HG02571 (cell line): ENCODE measurements at regions not wholly inside any gene's neighbourhood (a gene's known extent, or its start where the extent isn't known, plus 50 kb on each side); places are given as distances from the start of the nearest gene placed in this dataset.
"Not testable (repeated sequence)": the region's sequence is repeated elsewhere in the genome, so short reads cannot be mapped to it uniquely, and the experiment has no call there.

ENCODE experiments used
- ATAC-seq: cut with Tn5 transposase; IDR thresholded peaks from one replicate; pipeline ENCODE4 v1.9.1; 2021; ENCODE audit warnings: mild to moderate bottlenecking, moderate library complexity; ENCODE audit not compliant: unreplicated experiment

DNA sequence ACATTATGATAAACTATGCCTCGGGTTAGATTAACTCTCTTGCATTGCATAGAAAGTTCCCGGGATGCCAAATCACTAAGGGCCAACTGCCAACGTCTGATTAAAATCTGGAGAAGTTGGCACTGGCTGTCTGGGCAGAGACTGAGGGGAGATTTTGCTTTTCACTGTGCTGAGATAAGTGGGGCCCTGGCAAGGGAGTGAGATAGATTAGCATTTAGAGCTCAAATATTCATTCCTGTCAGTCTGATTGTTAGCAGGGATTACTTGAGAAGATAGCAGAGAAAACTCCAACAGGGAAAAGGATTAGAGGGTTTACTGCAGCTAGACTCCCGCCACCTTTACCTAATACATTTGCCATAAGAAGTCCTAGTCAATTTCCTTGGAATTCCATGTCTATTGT, 714.1 kb upstream of the CHRM3 start:
- ATAC-seq = no peak

DNA sequence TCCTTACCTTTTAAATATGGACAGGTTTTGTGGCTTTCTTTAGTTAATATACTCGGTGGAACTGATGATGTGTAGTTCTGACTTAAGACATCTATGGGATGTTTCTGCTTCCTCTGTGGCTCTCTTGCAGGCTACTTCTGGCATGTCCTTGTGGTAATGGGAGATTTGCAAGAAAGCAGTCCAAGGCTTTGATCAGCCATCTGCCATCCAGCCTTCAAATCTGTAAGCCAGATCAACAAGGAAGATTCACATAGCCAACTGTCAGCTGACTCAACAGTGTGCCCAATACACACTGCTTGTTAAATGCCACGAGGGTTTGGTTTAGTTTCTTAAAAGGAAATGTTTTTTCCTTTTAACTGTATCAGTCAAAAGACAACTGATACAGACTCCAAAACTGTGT, 722.2 kb upstream of the CHRM3 start:
- no peak for ATAC-seq

DNA sequence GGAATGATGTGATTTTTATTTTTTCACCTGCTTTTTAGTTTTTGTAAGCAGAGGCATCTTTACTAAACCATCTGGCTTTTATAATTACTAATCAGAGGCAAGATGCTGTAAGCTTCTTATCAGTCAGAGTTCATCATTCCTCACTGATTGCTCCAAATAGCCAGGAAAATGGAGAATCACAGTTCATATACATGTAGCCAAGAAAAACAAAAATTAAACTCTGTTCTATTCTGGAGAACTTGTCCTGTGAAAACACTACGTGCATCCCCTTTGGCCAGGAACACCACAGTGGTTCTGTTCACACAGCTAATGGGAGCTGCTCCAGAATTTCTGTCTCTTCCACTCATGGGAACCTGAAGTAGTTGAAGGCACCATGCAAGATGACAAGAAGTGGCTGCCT, 725.5 kb upstream of the CHRM3 start:
- no peak for ATAC-seq

DNA sequence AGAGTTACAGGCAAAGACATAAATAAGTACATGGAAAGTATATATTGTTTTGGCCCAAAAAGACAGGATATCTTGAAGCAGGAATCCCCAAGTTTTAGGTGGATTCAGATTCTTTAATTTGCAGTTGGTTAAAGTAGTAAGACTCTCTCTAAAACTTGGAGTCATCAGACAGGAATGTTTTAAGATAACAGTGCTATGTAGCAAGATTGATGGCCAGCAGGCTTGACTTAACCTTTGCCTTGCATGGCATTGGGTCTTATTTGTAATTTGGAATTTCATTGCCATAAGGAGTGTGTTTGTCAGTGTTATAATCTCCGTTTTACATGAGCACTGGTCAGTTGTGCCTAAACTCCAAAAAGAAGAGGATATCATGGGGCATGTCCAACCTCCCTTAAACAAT, 727.6 kb upstream of the CHRM3 start:
- ATAC-seq = no peak

DNA sequence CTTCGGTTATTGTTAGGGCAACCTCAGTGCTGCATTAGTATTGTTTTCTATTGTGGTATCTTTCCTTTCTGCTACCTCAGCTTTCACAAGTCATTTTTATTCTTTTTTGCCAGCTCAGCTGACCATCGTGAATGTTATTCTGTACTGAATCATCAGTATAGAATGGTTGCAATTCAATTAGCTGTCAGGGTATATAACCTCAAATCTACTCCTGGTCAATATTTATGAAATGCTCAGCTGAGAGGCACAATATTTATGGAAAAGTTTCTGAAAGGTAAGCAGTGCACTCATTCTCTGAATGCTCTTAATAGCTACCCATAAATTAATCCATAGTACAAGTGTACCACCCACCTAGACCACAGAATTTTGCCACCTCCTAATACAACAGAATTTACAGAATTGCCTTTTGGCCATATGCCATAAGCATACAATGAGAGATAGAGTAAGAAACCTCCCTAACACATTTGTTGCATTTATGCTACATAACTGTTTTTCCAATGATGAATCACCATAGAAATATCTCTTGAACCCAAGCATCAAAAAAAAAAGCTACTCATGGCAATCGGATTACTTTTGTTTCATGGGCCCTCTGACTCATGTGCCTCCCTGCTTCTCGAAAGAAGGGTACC, 732.6 kb upstream of the CHRM3 start:
- ATAC-seq = no peak

DNA sequence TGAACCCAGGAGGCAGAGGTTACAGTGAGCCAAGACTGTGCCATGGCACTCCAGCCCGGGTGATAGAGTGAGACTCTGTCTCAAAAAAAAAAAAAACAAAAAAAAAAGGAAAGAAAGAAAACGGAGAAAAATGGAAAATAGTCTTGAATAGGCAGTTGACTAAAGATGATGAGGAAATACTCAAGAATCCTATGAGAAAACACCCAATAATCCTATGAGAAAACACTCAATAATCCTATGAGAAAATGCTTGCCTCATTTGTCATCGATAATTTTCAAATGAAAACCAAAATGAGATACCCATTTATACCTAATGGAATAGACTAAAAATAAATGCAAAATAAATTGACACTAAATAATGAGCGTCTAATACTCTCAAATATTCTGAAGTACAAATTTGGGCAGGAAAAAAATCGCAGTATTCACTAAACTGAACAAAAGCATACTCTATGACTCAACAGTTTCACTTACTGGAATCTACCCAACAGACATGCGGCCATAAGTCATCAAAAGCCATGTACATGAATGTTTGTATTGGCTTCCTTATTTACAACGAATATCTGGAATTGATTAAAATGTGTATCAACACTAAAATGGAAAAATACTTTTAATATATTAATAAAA, 733.9 kb upstream of the CHRM3 start:
- no peak for ATAC-seq

DNA sequence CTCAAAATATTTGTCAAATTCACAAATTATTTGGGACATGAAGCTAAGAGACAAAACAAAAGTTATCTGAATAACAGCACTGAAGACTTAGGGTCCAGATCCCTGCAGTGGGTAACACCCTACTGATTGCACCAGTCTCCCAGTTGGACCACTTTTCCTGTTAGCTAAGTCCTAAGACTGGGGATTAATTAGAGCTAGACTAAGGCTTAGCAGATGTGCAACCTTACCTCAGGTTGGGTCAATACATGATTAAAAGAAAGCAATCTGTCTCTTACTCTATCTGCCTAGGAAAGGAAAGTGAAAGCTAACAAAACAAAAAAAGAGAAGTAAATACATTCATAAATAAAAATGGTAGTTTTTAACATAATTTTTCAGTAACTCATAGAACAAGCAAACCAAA, 737.2 kb upstream of the CHRM3 start:
- no peak for ATAC-seq

DNA sequence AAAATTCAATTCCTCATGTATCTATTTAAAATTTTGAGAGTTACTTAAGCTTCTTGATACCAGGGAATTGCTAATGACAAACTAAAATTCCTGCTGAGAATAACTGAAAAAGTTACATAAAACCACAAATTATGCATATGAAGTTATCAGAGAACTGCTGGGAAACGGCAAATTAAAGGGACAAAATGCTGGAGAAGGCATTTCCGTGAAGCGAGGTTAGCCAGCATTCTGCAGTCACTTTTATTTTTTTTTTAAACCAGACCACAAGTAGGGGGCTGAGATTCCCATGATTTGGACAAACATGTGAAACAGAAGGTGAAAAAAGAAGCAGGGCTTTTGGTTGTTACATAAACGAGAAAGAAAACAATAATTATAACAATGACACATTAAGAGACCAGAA, 737.6 kb upstream of the CHRM3 start:
- no peak for ATAC-seq

DNA sequence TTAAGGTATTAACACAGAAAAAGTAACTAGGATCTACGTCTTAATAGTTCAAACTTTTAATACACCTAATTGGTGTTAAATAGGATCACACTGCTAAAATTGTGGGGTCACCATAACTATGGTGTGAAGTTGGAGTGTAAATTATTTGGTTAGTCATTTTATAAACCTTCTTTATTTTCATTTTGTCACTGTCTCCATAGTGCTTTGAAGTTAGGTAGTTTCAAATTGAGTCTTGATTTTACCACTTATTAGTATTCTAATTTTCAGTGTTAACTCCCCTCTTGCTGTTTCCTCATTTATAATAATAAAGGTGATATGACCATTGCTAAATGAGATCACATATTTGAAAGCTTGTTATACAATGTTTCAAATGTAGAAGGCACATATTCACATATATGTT, 738.1 kb upstream of the CHRM3 start:
- no peak for ATAC-seq

DNA sequence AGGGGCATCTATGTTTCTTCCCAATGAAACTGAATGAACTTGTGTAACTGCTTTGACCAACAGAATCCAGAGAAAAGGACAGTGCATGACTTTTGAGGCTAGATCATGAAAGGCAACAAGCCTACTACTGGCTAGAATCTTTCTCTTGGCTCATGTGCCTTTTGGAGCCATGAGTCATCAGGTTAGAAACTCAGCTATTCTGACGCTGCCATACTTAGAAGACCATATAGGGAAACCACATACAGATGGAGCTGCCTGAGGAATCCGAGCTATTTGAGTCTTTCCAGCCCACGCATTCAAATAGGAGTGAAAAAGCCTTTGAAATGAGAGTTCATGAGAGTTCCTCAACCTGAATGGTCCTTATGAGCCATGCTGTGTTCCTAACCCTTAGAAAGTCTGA, 738.5 kb upstream of the CHRM3 start:
- ATAC-seq = no peak

DNA sequence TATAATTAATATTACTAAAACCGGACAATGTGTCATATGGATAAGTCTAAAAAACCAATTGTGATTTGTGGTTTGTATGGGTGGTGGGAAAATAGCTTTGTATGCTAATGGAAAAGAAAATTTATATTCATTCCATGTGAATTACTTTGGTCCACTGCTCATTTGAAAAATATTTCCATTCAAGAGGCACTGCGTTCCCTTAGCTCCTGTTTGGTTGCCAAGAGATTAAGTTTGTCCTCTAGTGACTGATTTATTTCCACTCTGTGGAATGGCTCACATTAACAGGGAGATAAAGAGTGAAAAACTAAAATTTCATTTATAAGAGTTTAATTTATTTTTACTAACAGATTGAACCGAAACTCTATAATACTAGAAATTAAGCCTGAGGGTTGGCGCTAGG, 744.1 kb upstream of the CHRM3 start:
- no peak for ATAC-seq

DNA sequence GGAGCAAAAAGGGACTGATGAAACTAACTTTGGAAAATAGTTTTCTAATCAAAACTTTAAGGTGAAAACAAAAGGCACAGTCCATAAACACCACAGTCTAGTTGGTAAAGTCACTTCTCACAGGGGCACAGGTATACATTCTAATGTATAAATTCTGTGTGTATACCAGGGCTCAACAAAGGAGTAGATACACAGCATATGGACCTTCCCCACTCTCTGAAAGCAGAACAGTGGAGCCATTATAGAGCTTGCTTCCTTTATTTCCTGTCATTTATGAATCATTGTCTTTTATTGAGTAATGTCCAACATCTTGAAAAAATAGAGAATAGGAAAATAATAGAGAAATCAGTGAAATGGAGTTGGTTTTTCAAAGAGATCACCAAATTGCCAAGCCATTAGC, 746.5 kb upstream of the CHRM3 start:
- ATAC-seq = no peak

DNA sequence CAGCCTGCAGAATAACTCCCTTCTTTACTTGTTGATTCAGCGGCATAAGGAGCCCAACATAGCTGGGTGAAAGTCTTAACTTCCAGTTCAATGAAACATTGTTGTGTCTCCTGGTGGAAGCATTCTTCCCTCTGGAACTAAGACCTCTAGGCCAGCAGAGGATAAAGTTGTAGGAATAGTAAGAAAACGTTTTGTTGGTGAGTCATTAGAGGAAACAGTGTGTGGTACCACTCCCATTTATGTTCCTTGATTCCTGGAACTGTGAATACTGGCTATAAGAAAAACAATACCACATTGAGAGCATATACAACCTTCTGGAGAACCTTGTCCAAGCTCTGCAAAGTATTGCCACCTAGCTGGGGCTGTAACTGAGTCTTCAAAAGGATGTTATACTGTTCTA, 737.4 kb upstream of the ZP4 start:
- ATAC-seq = no peak

DNA sequence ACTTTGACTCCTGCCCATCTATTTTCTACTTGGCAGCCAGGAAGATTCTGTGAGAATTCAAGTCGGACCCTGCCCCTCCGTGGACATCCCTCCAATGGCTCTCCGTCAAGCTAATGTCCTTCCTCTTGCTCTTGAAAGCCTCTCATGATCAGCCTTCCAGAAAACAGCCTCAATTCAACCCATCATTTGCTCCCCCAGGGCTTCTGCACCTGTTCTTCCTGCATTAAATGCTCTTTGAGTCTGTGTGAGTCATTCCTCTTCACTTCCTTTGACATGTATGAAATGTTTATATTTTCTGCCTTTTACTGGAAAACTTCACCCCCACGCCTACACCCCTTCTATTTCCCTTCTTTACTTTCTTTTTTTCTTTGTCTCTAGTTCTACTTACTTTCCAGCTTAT, 734.1 kb upstream of the ZP4 start:
- ATAC-seq = no peak

DNA sequence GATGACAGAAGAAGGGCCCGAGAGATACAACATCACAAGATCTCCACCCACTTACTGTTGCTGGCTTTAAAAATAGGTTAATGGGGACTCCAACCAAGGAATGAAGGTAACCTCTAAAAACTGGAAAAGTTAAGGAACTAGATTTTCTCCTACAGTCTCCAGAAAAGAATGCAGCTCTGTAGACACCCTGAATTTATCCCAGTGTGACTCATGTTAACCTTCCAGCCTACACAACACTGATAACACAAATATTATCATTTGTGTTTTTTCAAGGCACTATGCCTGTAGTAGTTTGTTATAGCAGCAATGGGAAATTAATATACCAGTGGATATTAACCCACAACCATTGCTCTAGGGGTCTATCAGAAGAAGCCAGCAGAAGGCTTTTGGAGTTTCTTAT, 730.7 kb upstream of the ZP4 start:
- no peak for ATAC-seq

DNA sequence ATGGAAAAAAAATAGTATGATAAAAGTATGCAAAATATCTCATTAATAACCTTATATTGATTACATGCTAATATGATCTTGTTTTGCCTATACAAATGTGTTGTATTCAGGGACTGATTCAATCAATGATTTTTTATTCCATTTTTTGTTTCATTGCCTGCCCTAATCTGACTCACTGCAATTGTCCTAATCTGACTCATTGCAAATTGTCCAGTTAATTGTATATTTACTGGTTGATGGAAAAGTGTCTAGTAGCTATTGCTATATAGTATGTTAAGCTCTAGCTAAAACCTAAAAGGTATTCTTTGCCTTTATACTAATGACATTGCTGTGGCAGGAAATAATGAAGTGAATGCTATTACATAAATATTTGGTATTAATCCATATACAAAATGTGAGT, 728.9 kb upstream of the ZP4 start:
- ATAC-seq = no peak

DNA sequence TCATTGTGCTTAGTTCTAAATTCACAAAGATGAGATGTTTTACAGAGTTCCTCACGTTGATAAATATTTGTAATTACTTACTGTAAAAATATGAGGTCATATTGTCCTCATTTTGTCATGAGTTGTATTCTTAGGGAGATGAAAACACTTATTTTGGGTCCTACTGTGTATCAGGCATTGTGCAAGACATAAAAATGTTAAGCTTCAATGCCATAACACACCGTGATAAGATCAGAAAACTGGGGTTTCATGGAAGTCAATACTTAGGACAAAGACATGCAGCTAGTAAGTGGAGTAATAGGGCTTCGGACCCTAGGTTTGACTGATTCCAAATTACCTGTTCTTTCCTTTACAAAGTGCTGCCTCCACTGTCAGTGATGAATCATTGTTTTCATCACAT, 720.7 kb upstream of the ZP4 start:
- ATAC-seq = no peak

DNA sequence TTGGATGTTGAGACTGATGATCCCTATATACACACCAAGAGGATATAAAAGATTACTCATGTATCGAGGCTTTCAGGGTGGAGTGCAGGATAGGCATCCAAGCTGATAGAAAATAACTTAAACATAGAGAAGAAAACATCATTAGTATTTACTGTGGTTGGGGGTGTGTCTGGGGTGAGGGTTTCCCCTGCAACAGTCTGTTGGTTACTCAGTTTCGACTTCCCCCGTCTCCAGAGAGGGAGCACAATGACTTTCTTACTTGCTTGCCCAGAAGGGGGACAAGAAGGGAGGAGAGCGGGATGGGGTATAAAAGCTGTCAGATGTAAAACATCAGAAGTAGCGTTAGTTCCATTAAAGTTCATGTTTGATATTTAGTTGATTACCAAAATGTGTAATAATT, 717.4 kb upstream of the ZP4 start:
- no peak for ATAC-seq

DNA sequence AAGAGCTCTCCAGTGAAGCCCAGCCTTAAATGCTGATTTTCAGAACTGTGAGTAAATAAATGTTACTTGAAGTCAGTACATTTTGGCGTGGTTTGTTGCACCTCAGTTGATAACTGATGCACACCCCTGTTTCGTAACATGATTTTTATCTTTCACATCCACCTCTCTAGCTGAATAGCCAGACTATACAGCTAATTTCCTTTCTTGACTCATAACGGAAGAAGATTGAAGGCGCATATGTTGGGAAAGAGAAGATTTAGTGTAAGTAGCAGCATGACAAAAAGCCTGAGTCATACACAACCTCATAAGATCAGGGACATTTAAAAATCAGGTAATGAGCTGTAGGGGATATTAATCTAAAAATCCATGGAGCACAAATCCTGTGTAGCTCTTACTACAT, 716.2 kb upstream of the ZP4 start:
- ATAC-seq = no peak

DNA sequence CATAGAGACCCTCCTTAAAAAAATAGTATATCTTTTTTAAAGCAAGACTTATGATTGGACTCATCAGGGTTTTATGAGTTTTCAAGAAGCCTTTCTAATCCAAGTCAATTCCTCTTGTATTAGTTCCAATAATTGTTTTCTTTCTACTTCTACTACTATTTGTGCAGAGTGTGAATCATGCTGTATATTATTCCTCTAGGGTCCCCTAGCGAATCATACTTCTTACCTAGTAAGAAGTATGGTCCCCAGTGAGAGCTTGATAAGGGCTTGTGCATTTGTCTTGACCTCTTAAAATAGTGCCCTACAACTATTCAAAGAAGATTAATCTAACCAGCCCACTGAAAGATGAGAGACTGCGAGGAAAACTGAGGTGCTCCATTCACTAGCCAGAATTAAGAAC, 715.7 kb upstream of the ZP4 start:
- ATAC-seq = no peak

DNA sequence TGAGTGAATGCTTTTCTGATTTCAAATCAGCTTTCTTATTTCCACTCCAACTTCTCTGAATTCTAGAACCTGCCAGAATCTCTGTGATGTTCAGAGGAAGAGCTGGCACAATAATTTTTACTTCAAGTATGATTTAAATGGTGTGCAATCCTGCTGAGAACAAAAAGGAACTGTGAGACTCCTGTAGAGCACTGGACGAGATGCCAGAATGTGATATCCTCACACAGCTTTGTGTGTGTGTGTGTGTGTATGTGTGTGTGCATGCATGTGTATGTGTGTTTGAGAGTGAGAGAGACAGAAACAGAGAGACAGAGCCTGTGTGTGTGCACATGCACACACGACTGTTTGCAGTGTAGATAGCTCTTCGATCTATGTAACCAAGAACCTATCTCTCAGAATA, 713.6 kb upstream of the ZP4 start:
- no peak for ATAC-seq

DNA sequence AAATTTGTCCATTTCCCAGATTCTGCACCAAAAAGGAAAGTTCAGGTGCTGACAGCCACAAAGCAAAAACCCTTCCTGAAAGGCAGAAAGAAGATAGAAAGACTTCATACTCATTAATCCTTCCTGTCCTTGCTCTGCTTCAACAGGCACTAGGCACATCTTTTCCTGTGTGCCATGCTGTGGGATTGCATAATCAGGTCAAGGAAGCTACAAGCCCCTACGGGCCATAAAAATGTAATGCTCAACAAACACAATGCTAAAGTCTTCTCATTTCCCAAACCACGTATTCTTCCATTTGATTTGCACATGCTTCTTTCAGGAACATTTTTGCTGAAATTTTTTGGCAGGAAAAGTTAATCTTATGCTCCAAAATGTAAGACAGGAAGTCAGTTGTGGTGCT, 710.9 kb upstream of the ZP4 start:
- ATAC-seq = not testable (repeated sequence)

DNA sequence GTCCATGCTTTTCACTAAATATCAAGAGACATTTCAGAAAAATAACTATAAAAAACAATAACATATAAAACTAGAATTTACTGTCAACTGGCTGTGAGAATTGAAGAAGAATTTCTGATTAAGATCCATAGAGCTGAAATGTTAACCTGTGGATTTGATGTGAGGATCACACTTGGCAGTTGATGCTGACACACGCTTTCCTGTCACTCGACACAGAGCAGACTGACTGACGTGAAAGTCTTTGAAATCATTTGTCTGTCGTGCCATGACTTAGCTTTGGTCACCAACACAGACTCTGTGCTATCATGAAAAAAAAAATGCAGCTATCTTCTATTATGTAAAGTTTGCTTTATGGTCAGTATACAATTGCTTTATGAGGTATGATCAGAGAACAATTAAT, 706.0 kb upstream of the ZP4 start:
- no peak for ATAC-seq
